PC-3 (cell line): ENCODE measurements at regions not wholly inside any gene's neighbourhood (a gene's known extent, or its start where the extent isn't known, plus 50 kb on each side); places are given as distances from the start of the nearest gene placed in this dataset.
"Not testable (repeated sequence)": the region's sequence is repeated elsewhere in the genome, so short reads cannot be mapped to it uniquely, and the experiment has no call there.

Source experiments
- ATAC-seq: fragments of 200-7000 bp; cut with Tn5 transposase; 2 replicates; pipeline ENCODE4 v1.9.1; 2020; ENCODE audit warnings: mild to moderate bottlenecking, moderate library complexity
- BruUV-seq: library from RNA; stranded (reverse); fragments of 400-500 nt; replicated peaks from 2 replicates; lab custom pipeline; 2021; lab: Mats Ljungman, UMichigan
- CTCF ChIA-PET: fragments of 300-600 bp; sonication (Branson Sonifier 250); formaldehyde crosslinking; loops from one replicate; lab custom pipeline; 2022; ENCODE audit warnings: antibody characterized with exemption; lab: Charles Lee
- POLR2A ChIA-PET: fragments of 300-600 bp; sonication (Branson Sonifier 250); formaldehyde crosslinking; loops from one replicate; lab custom pipeline; 2022; ENCODE audit warnings: antibody characterized with exemption; ENCODE audit not compliant: unreplicated experiment; lab: Charles Lee
- DNase-seq: peaks from one replicate; pipeline ENCODE4 v3.0.0-alpha.2; 2015
- H2AFZ ChIP-seq: fragments of 300-600 bp; sonication (generic); 2 replicates; pipeline ENCODE4 v1.6.0; 2016; ENCODE audit warnings: antibody characterized with exemption, low read length
- H3F3A ChIP-seq: fragments of 300-600 bp; sonication (generic); one replicate; pipeline ENCODE4 v1.6.0; 2017; ENCODE audit warnings: antibody characterized with exemption, low read length, control low read depth, mild to moderate bottlenecking; ENCODE audit not compliant: unreplicated experiment
- H3K27ac ChIP-seq: fragments of 300-600 bp; sonication (generic); 2 replicates; pipeline ENCODE4 v1.5.1; 2016; ENCODE audit warnings: mild to moderate bottlenecking, low read length
- H3K27me3 ChIP-seq: fragments of 300-600 bp; sonication (generic); 2 replicates; pipeline ENCODE4 v1.6.1; 2016; ENCODE audit warnings: low read length, mixed read lengths
- H3K36me3 ChIP-seq: fragments of 300-600 bp; sonication (generic); 2 replicates; pipeline ENCODE4 v1.6.1; 2016; ENCODE audit warnings: low read depth, mixed run types, low read length, mixed read lengths
- H3K4me1 ChIP-seq: fragments of 300-600 bp; sonication (generic); 2 replicates; pipeline ENCODE4 v1.5.1; 2016; ENCODE audit warnings: low read length; ENCODE audit not compliant: insufficient read depth
- H3K4me2 ChIP-seq: fragments of 300-600 bp; sonication (generic); 2 replicates; pipeline ENCODE4 v1.6.0; 2016; ENCODE audit warnings: low read length
- H3K4me3 ChIP-seq: fragments of 300-600 bp; sonication (generic); 2 replicates; pipeline ENCODE4 v1.5.1; 2016; ENCODE audit warnings: mild to moderate bottlenecking, low read length, mixed read lengths
- H3K79me2 ChIP-seq: fragments of 300-600 bp; sonication (generic); 2 replicates; pipeline ENCODE4 v1.6.1; 2017; ENCODE audit warnings: low read length, mixed read lengths
- H3K9ac ChIP-seq: fragments of 300-600 bp; sonication (generic); 2 replicates; pipeline ENCODE4 v1.6.0; 2016; ENCODE audit warnings: mild to moderate bottlenecking, low read length
- H3K9me2 ChIP-seq: fragments of 300-600 bp; sonication (generic); replicated peaks from 2 replicates; pipeline ENCODE4 v1.6.1; 2016; ENCODE audit warnings: mixed run types, low read length, mixed read lengths
- H3K9me3 ChIP-seq: fragments of 300-600 bp; sonication (generic); 2 replicates; pipeline ENCODE4 v1.6.1; 2016; ENCODE audit warnings: low read length, mixed read lengths
- H4K20me1 ChIP-seq: fragments of 300-600 bp; sonication (generic); 2 replicates; pipeline ENCODE4 v1.6.1; 2016; ENCODE audit warnings: low read length, mixed read lengths
- CTCF ChIP-seq: fragments of 300-600 bp; sonication (generic); conservative IDR thresholded peaks from 2 replicates; pipeline ENCODE4 v1.5.1; 2017; ENCODE audit warnings: antibody characterized with exemption, low read depth, mild to moderate bottlenecking, low read length
- EZH2 ChIP-seq: fragments of 300-600 bp; sonication (generic); IDR thresholded peaks from one replicate; pipeline ENCODE4 v1.6.1; 2017; ENCODE audit warnings: antibody characterized with exemption, mild to moderate bottlenecking, low read length; ENCODE audit not compliant: unreplicated experiment
- EZH2phosphoT487 ChIP-seq: fragments of 300-600 bp; sonication (generic); IDR thresholded peaks from 2 replicates; pipeline ENCODE4 v1.6.1; 2018; ENCODE audit warnings: mild to moderate bottlenecking, antibody characterized with exemption, low read length, borderline replicate concordance
- intact Hi-C: fragments of 100-400 bp; cut with micrococcal nuclease; formaldehyde crosslinking; loops from 2 replicates; pipeline ENCODE4 v1.9.0; 2023

- Histone ChIP-seq H4K20me1 (no peaks in the 10 kb centered on the region), H3F3A (no peaks in the 10 kb centered on the region), H3K4me3 (no peak overlapping the region), H3K79me2 (no peaks in the 10 kb centered on the region), H3K36me3 (no peaks in the 10 kb centered on the region), H2AFZ (no peak overlapping the region), H3K27me3 (no peaks in the 10 kb centered on the region), H3K4me1 (no peaks in the 10 kb centered on the region), H3K27ac (no peak overlapping the region), H3K4me2 (no peak overlapping the region), H3K9me2 (no peaks in the 10 kb centered on the region), H3K9me3 (peaks cover 32% of the 10 kb centered on the region), H3K9ac (no peak overlapping the region)
- ChIA-PET POLR2A (no interaction called here), CTCF (no interaction called here)
- ATAC-seq: no peak
- intact Hi-C loops: no loop called here
- no peak for DNase-seq
- TF ChIP-seq EZH2phosphoT487 (no peak), CTCF (no peak), EZH2 (no peak)
- BruUV-seq: no TSS peak
Observed at GRCh38 chr3:73827204-73827603, 202.5 kb upstream of the PDZRN3 start.

DNA sequence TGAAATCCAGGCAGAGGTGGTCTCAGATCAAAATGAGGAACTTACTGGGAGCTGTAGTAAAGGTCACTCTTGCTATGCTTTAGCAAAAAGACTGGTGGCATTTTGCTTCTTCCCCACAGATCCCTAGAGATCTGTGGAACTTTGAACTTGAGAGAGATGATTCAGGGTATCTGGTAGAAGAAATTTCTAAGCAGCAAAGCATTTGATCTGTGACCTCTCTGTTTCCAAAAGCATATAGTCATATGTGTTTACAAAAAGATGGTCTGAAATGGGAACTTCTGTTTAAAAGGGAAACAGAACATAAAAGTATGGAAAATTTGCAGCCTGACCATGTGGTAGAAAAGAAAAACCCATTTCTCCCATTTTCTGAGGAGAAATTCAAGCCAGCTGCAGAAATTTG lies 196.2 kb upstream of the PDZRN3 start:
- DNase-seq, H3K27ac ChIP-seq, H3K9me2 ChIP-seq, H3F3A ChIP-seq, H3K9ac ChIP-seq, H4K20me1 ChIP-seq, H3K4me1 ChIP-seq, POLR2A ChIA-PET, BruUV-seq, CTCF ChIA-PET, H3K36me3 ChIP-seq, H3K4me3 ChIP-seq, intact Hi-C loops, ATAC-seq, H2AFZ ChIP-seq, H3K27me3 ChIP-seq, H3K79me2 ChIP-seq, H3K4me2 ChIP-seq: not testable (repeated sequence)
- peaks cover 25% of the 10 kb centered on the region for H3K9me3 ChIP-seq

- Histone ChIP-seq H3K9ac (no peak overlapping the region), H3K27me3 (no peaks in the 10 kb centered on the region), H3K27ac (no peak overlapping the region), H2AFZ (no peak overlapping the region), H3K4me2 (no peak overlapping the region), H3K9me3 (peaks cover 25% of the 10 kb centered on the region), H3F3A (no peaks in the 10 kb centered on the region), H3K79me2 (no peaks in the 10 kb centered on the region), H3K4me1 (no peaks in the 10 kb centered on the region), H4K20me1 (no peaks in the 10 kb centered on the region), H3K4me3 (no peak overlapping the region), H3K36me3 (no peaks in the 10 kb centered on the region), H3K9me2 (no peaks in the 10 kb centered on the region)
- DNase-seq: no peak
- CTCF ChIA-PET: no interaction called here
- no peak for ATAC-seq
- intact Hi-C loops: no loop called here
- no TSS peak for BruUV-seq
- no peak for TF ChIP-seq EZH2
- TF ChIP-seq EZH2phosphoT487: no peak
- TF ChIP-seq CTCF: no peak
- POLR2A ChIA-PET: no interaction called here
Observed at GRCh38 chr3:73820431-73820830, 195.7 kb upstream of the PDZRN3 start.
